ENCODE measurements at regions not wholly inside any gene's neighbourhood (a gene's known extent, or its start where the extent isn't known, plus 50 kb on each side); places are given as distances from the start of the nearest gene placed in this dataset.

GRCh38 chr14:49049711-49050110 is 536.5 kb downstream of the RPS29 start:
- H3K79me2 ChIP-seq (ENCODE audit: control insufficient read depth, insufficient read depth, low read length) = no peaks in the 10 kb centered on the region
- no peak for DNase-seq (ENCODE audit: low read depth, low spot score)
- no peaks in the 10 kb centered on the region for H3K27me3 ChIP-seq (ENCODE audit: control insufficient read depth, extremely low read depth, insufficient read depth, low read length)
- H3K9ac ChIP-seq (ENCODE audit: control insufficient read depth, extremely low read depth, insufficient read depth, low read length) = no peak overlapping the region
- dilution Hi-C loops (cut with MboI; ENCODE audit: extremely low pct_ligation_motif_present, low sequenced_read_pairs) = no loop called here
- H4K20me1 ChIP-seq (ENCODE audit: control insufficient read depth, extremely low read depth, insufficient read depth, low read length) = no peaks in the 10 kb centered on the region
- H3K4me1 ChIP-seq (ENCODE audit: control insufficient read depth, extremely low read depth, insufficient read depth, low read length) = no peaks in the 10 kb centered on the region
- no peak overlapping the region for H3K4me3 ChIP-seq (ENCODE audit: control insufficient read depth in 2 of 3, extremely low read depth in 1 of 3, insufficient read depth in 2 of 3, low read depth in 1 of 3, low read length in 3 of 3)
- no peak overlapping the region for H2AFZ ChIP-seq (ENCODE audit: control insufficient read depth, low read length)
- no peaks in the 10 kb centered on the region for H3K36me3 ChIP-seq (ENCODE audit: control insufficient read depth in 2 of 2, extremely low read depth in 1 of 2, insufficient read depth in 2 of 2, low read length in 2 of 2)
- peaks cover 3% of the 10 kb centered on the region for H3K9me3 ChIP-seq (ENCODE audit: control insufficient read depth, low read depth, low read length)
- TF ChIP-seq CTCF (optimal IDR thresholded peaks at IDR 0.05 in 1 of 3, IDR thresholded peaks at IDR 0.05 in 1 of 3, conservative IDR thresholded peaks at IDR 0.05 in 1 of 3; ENCODE audit: extremely low read depth in 1 of 3, insufficient read depth in 2 of 3, low read length in 3 of 3) (no peak), EZH2 (IDR thresholded peaks at IDR 0.05; ENCODE audit: low read length) (no peak)
- H3K4me2 ChIP-seq (ENCODE audit: control insufficient read depth, extremely low read depth, insufficient read depth, low read depth, low read length) = no peak overlapping the region
- FAIRE-seq = no peak
- H3K9me1 ChIP-seq (ENCODE audit: control insufficient read depth, extremely low read depth, insufficient read depth, low read length) = no peaks in the 10 kb centered on the region
- H3K27ac ChIP-seq (ENCODE audit: control insufficient read depth, insufficient read depth, low read length) = no peak overlapping the region

- Histone ChIP-seq H3K4me3 (ENCODE audit: control insufficient read depth in 2 of 3, extremely low read depth in 1 of 3, insufficient read depth in 2 of 3, low read depth in 1 of 3, low read length in 3 of 3) (no peak overlapping the region), H3K36me3 (ENCODE audit: control insufficient read depth in 2 of 2, extremely low read depth in 1 of 2, insufficient read depth in 2 of 2, low read length in 2 of 2) (no peaks in the 10 kb centered on the region), H3K27me3 (ENCODE audit: control insufficient read depth, extremely low read depth, insufficient read depth, low read length) (no peaks in the 10 kb centered on the region), H3K9ac (ENCODE audit: control insufficient read depth, extremely low read depth, insufficient read depth, low read length) (no peak overlapping the region), H3K79me2 (ENCODE audit: control insufficient read depth, insufficient read depth, low read length) (no peaks in the 10 kb centered on the region), H2AFZ (ENCODE audit: control insufficient read depth, low read length) (no peak overlapping the region), H3K9me3 (ENCODE audit: control insufficient read depth, low read depth, low read length) (no peaks in the 10 kb centered on the region), H3K4me2 (ENCODE audit: control insufficient read depth, extremely low read depth, insufficient read depth, low read depth, low read length) (no peak overlapping the region), H4K20me1 (ENCODE audit: control insufficient read depth, extremely low read depth, insufficient read depth, low read length) (no peaks in the 10 kb centered on the region), H3K9me1 (ENCODE audit: control insufficient read depth, extremely low read depth, insufficient read depth, low read length) (no peaks in the 10 kb centered on the region), H3K4me1 (ENCODE audit: control insufficient read depth, extremely low read depth, insufficient read depth, low read length) (no peaks in the 10 kb centered on the region), H3K27ac (ENCODE audit: control insufficient read depth, insufficient read depth, low read length) (no peak overlapping the region)
- FAIRE-seq = no peak
- dilution Hi-C loops (cut with MboI; ENCODE audit: extremely low pct_ligation_motif_present, low sequenced_read_pairs) = no loop called here
- TF ChIP-seq CTCF (optimal IDR thresholded peaks at IDR 0.05 in 1 of 3, IDR thresholded peaks at IDR 0.05 in 1 of 3, conservative IDR thresholded peaks at IDR 0.05 in 1 of 3; ENCODE audit: extremely low read depth in 1 of 3, insufficient read depth in 2 of 3, low read length in 3 of 3) (no peak), EZH2 (IDR thresholded peaks at IDR 0.05; ENCODE audit: low read length) (no peak)
- no peak for DNase-seq (ENCODE audit: low read depth, low spot score)
Measured at GRCh38 chr14:49044981-49045380, 541.2 kb downstream of the RPS29 start.
